ENCODE measurements at regions not wholly inside any gene's neighbourhood (a gene's known extent, or its start where the extent isn't known, plus 50 kb on each side); places are given as distances from the start of the nearest gene placed in this dataset.

DNA sequence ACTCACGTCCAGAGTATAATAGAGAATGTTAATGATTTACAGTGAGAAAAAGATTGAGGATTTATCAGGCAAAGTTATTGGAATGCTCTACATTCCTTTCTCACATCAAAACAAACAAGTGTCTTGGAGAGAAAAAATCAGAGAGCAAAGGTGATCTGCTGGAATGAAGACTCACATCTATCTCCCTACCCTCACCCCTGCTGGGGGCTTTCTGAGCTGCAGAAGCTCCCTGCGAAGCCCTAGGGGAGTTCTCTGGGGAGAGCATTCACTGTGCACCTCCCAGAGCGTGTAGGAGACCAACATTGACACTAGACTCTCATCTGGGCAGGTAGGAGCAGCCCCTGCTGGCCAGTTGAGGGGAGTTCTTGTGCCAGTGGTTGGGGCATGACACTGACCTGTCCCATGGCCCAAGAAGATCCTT is 76.6 kb upstream of the ADAMTS16 start:
- TF ChIP-seq POLR2A (IDR thresholded peaks at IDR 0.05; ENCODE audit: low read depth, low read length) = no peak
- TF ChIP-seq POLR2AphosphoS5 (IDR thresholded peaks at IDR 0.05; ENCODE audit: insufficient read depth, low read depth, low read length) = no peak
- TF ChIP-seq, protein P1, sequence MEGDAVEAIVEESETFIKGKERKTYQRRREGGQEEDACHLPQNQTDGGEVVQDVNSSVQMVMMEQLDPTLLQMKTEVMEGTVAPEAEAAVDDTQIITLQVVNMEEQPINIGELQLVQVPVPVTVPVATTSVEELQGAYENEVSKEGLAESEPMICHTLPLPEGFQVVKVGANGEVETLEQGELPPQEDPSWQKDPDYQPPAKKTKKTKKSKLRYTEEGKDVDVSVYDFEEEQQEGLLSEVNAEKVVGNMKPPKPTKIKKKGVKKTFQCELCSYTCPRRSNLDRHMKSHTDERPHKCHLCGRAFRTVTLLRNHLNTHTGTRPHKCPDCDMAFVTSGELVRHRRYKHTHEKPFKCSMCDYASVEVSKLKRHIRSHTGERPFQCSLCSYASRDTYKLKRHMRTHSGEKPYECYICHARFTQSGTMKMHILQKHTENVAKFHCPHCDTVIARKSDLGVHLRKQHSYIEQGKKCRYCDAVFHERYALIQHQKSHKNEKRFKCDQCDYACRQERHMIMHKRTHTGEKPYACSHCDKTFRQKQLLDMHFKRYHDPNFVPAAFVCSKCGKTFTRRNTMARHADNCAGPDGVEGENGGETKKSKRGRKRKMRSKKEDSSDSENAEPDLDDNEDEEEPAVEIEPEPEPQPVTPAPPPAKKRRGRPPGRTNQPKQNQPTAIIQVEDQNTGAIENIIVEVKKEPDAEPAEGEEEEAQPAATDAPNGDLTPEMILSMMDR (IDR thresholded peaks at IDR 0.05; ENCODE audit: extremely low read depth in 1 of 2, insufficient read depth in 1 of 2, low read depth in 1 of 2, low read length in 2 of 2) = no peak
- TF ChIP-seq EZH2 (IDR thresholded peaks at IDR 0.05; ENCODE audit: borderline replicate concordance, low read depth, low read length, severe bottlenecking) = no peak
